ENCODE measurements at regions not wholly inside any gene's neighbourhood (a gene's known extent, or its start where the extent isn't known, plus 50 kb on each side); places are given as distances from the start of the nearest gene placed in this dataset.

DNA sequence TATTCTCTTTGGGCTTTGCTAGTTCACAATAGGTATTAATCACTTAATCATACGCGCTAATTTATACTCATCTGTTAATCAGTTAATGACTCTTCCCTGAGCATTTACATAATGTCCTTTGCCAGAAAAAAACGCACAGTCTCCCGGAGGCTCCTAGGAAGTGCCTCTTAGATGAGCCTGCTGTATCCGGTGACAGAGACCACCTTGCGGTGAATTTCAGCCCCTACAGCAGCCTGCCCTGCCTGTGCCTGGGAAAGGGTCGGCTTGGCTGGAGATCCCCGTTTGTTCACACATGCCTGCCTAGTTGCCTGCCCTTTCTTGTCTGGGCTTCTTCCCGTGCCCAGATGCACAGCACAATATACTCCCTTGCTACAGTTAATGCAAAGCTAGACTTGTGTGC is 152.9 kb downstream of the ZBTB18 start:
- TF ChIP-seq CTCF (IDR thresholded peaks at IDR 0.05) (no peak), POLR2A (IDR thresholded peaks at IDR 0.05) (no peak), EP300 (IDR thresholded peaks at IDR 0.05) (no peak)
